ENCODE measurements at regions not wholly inside any gene's neighbourhood (a gene's known extent, or its start where the extent isn't known, plus 50 kb on each side); places are given as distances from the start of the nearest gene placed in this dataset.
A peak's percentile ranks its signal among the peaks of the same experiment; 100 is the strongest.

GRCh38 chr20:22430154-22430745, 154.1 kb downstream of the FOXA2 start (continued):
- peak; percentile 82; the same call in 1 of the 2 replicates for TF ChIP-seq PATZ1 (CRISPR knock-in tag; IDR thresholded peaks at IDR 0.05)
- TF ChIP-seq NCOR1 (IDR thresholded peaks at IDR 0.05; ENCODE audit: borderline replicate concordance, low read length) = no peak
- TF ChIP-seq NR2F1 (CRISPR knock-in tag; IDR thresholded peaks at IDR 0.05) = no peak
- TF ChIP-seq ZNF337 (CRISPR knock-in tag; IDR thresholded peaks at IDR 0.05; ENCODE audit: borderline replicate concordance, low read depth) = no peak
- TF ChIP-seq NFIC (IDR thresholded peaks at IDR 0.05; ENCODE audit: low read length) = no peak
- TF ChIP-seq ZNF672 (CRISPR knock-in tag; IDR thresholded peaks at IDR 0.05) = no peak
- no peak for TF ChIP-seq ZSCAN29 (CRISPR knock-in tag; conservative IDR thresholded peaks at IDR 0.05)
- TF ChIP-seq ZEB1 (IDR thresholded peaks at IDR 0.05; ENCODE audit: insufficient replicate concordance, low read depth) = no peak
- TF ChIP-seq ZNF546 (CRISPR knock-in tag; conservative IDR thresholded peaks at IDR 0.05) = peak; percentile 89; the same call in 1 of the 2 replicates
- no peak for TF ChIP-seq ZNF713 (CRISPR knock-in tag; IDR thresholded peaks at IDR 0.05)
- peak; percentile 92 for TF ChIP-seq ARID3A (IDR thresholded peaks at IDR 0.05; ENCODE audit: low read depth, low read length)
- no peak for TF ChIP-seq ZIK1 (CRISPR knock-in tag; IDR thresholded peaks at IDR 0.05; ENCODE audit: borderline replicate concordance, low read depth)
- peak; percentile 23; the same call in 1 of the 2 replicates for TF ChIP-seq ZNF143 (CRISPR knock-in tag; IDR thresholded peaks at IDR 0.05)
- no peak for TF ChIP-seq ZNF343 (CRISPR knock-in tag; IDR thresholded peaks at IDR 0.05)
- no peak for TF ChIP-seq KLF15 (CRISPR knock-in tag; IDR thresholded peaks at IDR 0.05; ENCODE audit: borderline replicate concordance)
- TF ChIP-seq MIER2 (CRISPR knock-in tag; IDR thresholded peaks at IDR 0.05) = no peak
- no peak for TF ChIP-seq STAG1 (CRISPR knock-in tag; IDR thresholded peaks at IDR 0.05)
- 0 out of 2 replicates have a peak, but pooled peaks have one; percentile 2 for TF ChIP-seq ZNF703 (CRISPR knock-in tag; IDR thresholded peaks at IDR 0.05; ENCODE audit: borderline replicate concordance)
- TF ChIP-seq HNF1A (IDR thresholded peaks at IDR 0.05; ENCODE audit: low read depth) = no peak; the same call in 1 of the 2 replicates
- TF ChIP-seq HNF1A (CRISPR knock-in tag; IDR thresholded peaks at IDR 0.05; ENCODE audit: borderline replicate concordance) = no peak
- peak; percentile 6; the same call in 1 of the 2 replicates for TF ChIP-seq AKAP8 (CRISPR knock-in tag; IDR thresholded peaks at IDR 0.05)
- no peak for TF ChIP-seq RCOR2 (CRISPR knock-in tag; IDR thresholded peaks at IDR 0.05)
- no peak; the same call in 1 of the 2 replicates for TF ChIP-seq ARHGAP35 (CRISPR knock-in tag; IDR thresholded peaks at IDR 0.05; ENCODE audit: borderline replicate concordance)
- peak; percentile 52; the same call in 1 of the 2 replicates for TF ChIP-seq ZNF296 (CRISPR knock-in tag; conservative IDR thresholded peaks at IDR 0.05)

Data from HepG2 (cell line).